IMR-90 (cell line): ENCODE measurements at regions not wholly inside any gene's neighbourhood (a gene's known extent, or its start where the extent isn't known, plus 50 kb on each side); places are given as distances from the start of the nearest gene placed in this dataset.

Experiments used
- ATAC-seq: fragments of 200-7000 bp; cut with Tn5 transposase; 2 replicates; pipeline ENCODE4 v1.9.1; 2020; ENCODE audit warnings: low read depth, mild to moderate bottlenecking, moderate library complexity
- BruUV-seq: library from RNA; stranded (reverse); fragments of 400-500 nt; replicated peaks from 2 replicates; lab custom pipeline; 2021; lab: Mats Ljungman, UMichigan
- CTCF ChIA-PET: fragments of 300-600 bp; formaldehyde crosslinking; extraction: SDS; loops from one replicate; lab custom pipeline; 2021; ENCODE audit warnings: antibody characterized with exemption; lab: Yijun Ruan, JAX
- POLR2A ChIA-PET: fragments of 300-600 bp; sonication (Branson Sonifier 250); formaldehyde crosslinking; loops from one replicate; lab custom pipeline; 2022; ENCODE audit warnings: antibody characterized with exemption; ENCODE audit not compliant: unreplicated experiment; lab: Charles Lee
- DNase-seq: peaks from one replicate; pipeline ENCODE4 v3.0.0; 2013
- H2AFZ ChIP-seq: replicated peaks from 2 replicates; pipeline ENCODE3; 2013; ENCODE audit warnings: low read length, mild to moderate bottlenecking; ENCODE audit not compliant: poor library complexity
- H2AK5ac ChIP-seq: 2 replicates; pipeline ENCODE4 v1.6.1; 2013; ENCODE audit warnings: low read depth, low read length, inconsistent platforms
- H2AK9ac ChIP-seq: replicated peaks from 2 replicates; pipeline ENCODE3; 2013; ENCODE audit warnings: mild to moderate bottlenecking, low read depth, low read length, moderate library complexity; ENCODE audit not compliant: poor library complexity
- H2BK120ac ChIP-seq: 2 replicates; pipeline ENCODE4 v1.6.1; 2013; ENCODE audit warnings: low read depth, low read length, inconsistent platforms
- H2BK15ac ChIP-seq: 3 replicates; pipeline ENCODE4 v1.6.1; 2013; ENCODE audit warnings: low read depth, low read length, inconsistent platforms
- H2BK20ac ChIP-seq: 2 replicates; pipeline ENCODE4 v1.6.1; 2013; ENCODE audit warnings: low read depth, mild to moderate bottlenecking, inconsistent platforms, low read length, moderate library complexity
- H2BK5ac ChIP-seq: 2 replicates; pipeline ENCODE4 v1.6.1; 2013; ENCODE audit warnings: mild to moderate bottlenecking, low read depth, low read length, inconsistent platforms; ENCODE audit not compliant: poor library complexity, severe bottlenecking
- H3K14ac ChIP-seq: replicated peaks from 2 replicates; pipeline ENCODE4 v1.6.1; 2013; ENCODE audit warnings: low read depth, low read length, inconsistent platforms
- H3K18ac ChIP-seq: 2 replicates; pipeline ENCODE4 v1.6.1; 2013; ENCODE audit warnings: low read depth, low read length, control low read depth
- H3K23ac ChIP-seq: 2 replicates; pipeline ENCODE4 v1.6.1; 2013; ENCODE audit warnings: low read depth, low read length, inconsistent platforms
- H3K27ac ChIP-seq: 2 replicates; pipeline ENCODE4 v1.5.1; 2013; ENCODE audit warnings: mild to moderate bottlenecking, control low read depth, low read length; ENCODE audit not compliant: insufficient read depth
- H3K27me3 ChIP-seq: 2 replicates; pipeline ENCODE4 v1.6.1; 2013; ENCODE audit warnings: low read length; ENCODE audit not compliant: control insufficient read depth, insufficient read depth
- H3K36me3 ChIP-seq: 2 replicates; pipeline ENCODE4 v1.6.1; 2013; ENCODE audit warnings: low read length, mixed read lengths; ENCODE audit not compliant: control insufficient read depth, insufficient read depth
- H3K4ac ChIP-seq: 2 replicates; pipeline ENCODE4 v1.6.1; 2013; ENCODE audit warnings: low read depth, low read length, inconsistent platforms
- H3K4me1 ChIP-seq: 2 replicates; pipeline ENCODE4 v1.6.1; 2013; ENCODE audit warnings: low read length, mixed read lengths; ENCODE audit not compliant: control insufficient read depth, insufficient read depth
- H3K4me2 ChIP-seq: 2 replicates; pipeline ENCODE4 v1.6.1; 2013; ENCODE audit warnings: low read depth, mild to moderate bottlenecking, control low read depth, low read length, moderate library complexity
- H3K4me3 ChIP-seq: 2 replicates; pipeline ENCODE4 v1.5.1; 2013; ENCODE audit warnings: low read depth, mild to moderate bottlenecking, control low read depth, low read length, moderate library complexity; ENCODE audit not compliant: insufficient read depth
- H3K56ac ChIP-seq: 2 replicates; pipeline ENCODE4 v1.6.1; 2013; ENCODE audit warnings: low read length, inconsistent platforms; ENCODE audit not compliant: insufficient read depth; ENCODE audit errors: extremely low read depth
- H3K79me1 ChIP-seq, 2 experiments: 2 replicates each; pipeline ENCODE4 v1.6.1; 2013; ENCODE audit warnings: low read length in 2 of 2, inconsistent platforms in 1 of 2, low read depth in 1 of 2
- H3K9ac ChIP-seq: 2 replicates; pipeline ENCODE4 v1.6.1; 2013; ENCODE audit warnings: low read depth, low read length, control low read depth
- H3K9me1 ChIP-seq: 2 replicates; pipeline ENCODE4 v1.6.1; 2013; ENCODE audit warnings: low read length, inconsistent platforms; ENCODE audit not compliant: insufficient read depth
- H3K9me3 ChIP-seq: 2 replicates; pipeline ENCODE4 v1.6.1; 2013; ENCODE audit warnings: low read length; ENCODE audit not compliant: control insufficient read depth, insufficient read depth
- H4K20me1 ChIP-seq: 2 replicates; pipeline ENCODE4 v1.6.1; 2013; ENCODE audit warnings: low read length, inconsistent platforms; ENCODE audit not compliant: insufficient read depth
- H4K5ac ChIP-seq: 2 replicates; pipeline ENCODE4 v1.6.1; 2013; ENCODE audit warnings: mild to moderate bottlenecking, low read depth, low read length, control low read depth
- H4K8ac ChIP-seq, 2 experiments: 2 replicates each; pipeline ENCODE4 v1.6.1; 2013; ENCODE audit warnings: low read depth in 2 of 2, low read length in 2 of 2, control low read depth in 1 of 2, inconsistent platforms in 1 of 2
- H4K91ac ChIP-seq: 2 replicates; pipeline ENCODE4 v1.6.1; 2013; ENCODE audit warnings: low read depth, low read length, inconsistent platforms; ENCODE audit not compliant: insufficient read depth
- BHLHE40 ChIP-seq: fragments of 150-350 bp; IDR thresholded peaks from 2 replicates; pipeline ENCODE4 v1.6.1; 2016; ENCODE audit warnings: mild to moderate bottlenecking, low read depth, low read length
- CEBPB ChIP-seq: IDR thresholded peaks from 2 replicates; pipeline ENCODE4 v1.6.1; 2012; ENCODE audit warnings: low read depth, low read length, improper control_type of control experiment
- FOS ChIP-seq: fragments of 150-350 bp; IDR thresholded peaks from 2 replicates; pipeline ENCODE4 v1.6.1; 2016; ENCODE audit warnings: low read depth, low read length
- MAZ ChIP-seq: IDR thresholded peaks from 2 replicates; pipeline ENCODE4 v1.6.1; 2012; ENCODE audit warnings: low read depth, mild to moderate bottlenecking, low read length, improper control_type of control experiment, moderate library complexity, borderline replicate concordance
- NFE2L2 ChIP-seq: fragments of 150-350 bp; IDR thresholded peaks from 2 replicates; pipeline ENCODE4 v1.6.1; 2016; ENCODE audit warnings: low read depth, mild to moderate bottlenecking, low read length
- RAD21 ChIP-seq: IDR thresholded peaks from 2 replicates; pipeline ENCODE4 v1.6.1; 2012; ENCODE audit warnings: low read length, improper control_type of control experiment
- RCOR1 ChIP-seq: IDR thresholded peaks from 2 replicates; pipeline ENCODE4 v1.6.1; 2012; ENCODE audit warnings: mild to moderate bottlenecking, low read length, improper control_type of control experiment; ENCODE audit not compliant: insufficient replicate concordance
- SMC3 ChIP-seq: fragments of 150-350 bp; IDR thresholded peaks from 2 replicates; pipeline ENCODE4 v1.6.1; 2016; ENCODE audit warnings: low read depth, mild to moderate bottlenecking, antibody characterized with exemption, low read length, moderate library complexity
- WGBS, 2 experiments: methylation state at CpG; one replicate each; pipeline versions ENCODE4 v1.1.5 to v1.1.7; 2013; ENCODE audit warnings: missing lambda C conversion rate in 2 of 2; ENCODE audit not compliant: insufficient read length in 1 of 2; ENCODE audit errors: extremely low coverage in 2 of 2; 5-methylcytosine and 5-hydroxymethylcytosine counted together
- dilution Hi-C: fragments of 300-500 bp; cut with HindIII; formaldehyde crosslinking; loops from one replicate; pipeline ENCODE4 v1.14.3; 2018; ENCODE audit warnings: low sequenced_read_pairs; ENCODE audit not compliant: unreplicated experiment
- in situ Hi-C: fragments of 300-500 bp; cut with MboI; formaldehyde crosslinking; loops from 3 replicates; pipeline ENCODE4 v1.14.3; 2019; ENCODE audit warnings: low sequenced_read_pairs, inconsistent platforms, mixed read lengths
- intact Hi-C: fragments of 100-400 bp; cut with micrococcal nuclease; formaldehyde crosslinking; loops from 2 replicates; pipeline ENCODE4 v1.10.0; 2022
- TF ChIP-seq, protein P1 (sequence below): fragments of 150-350 bp; IDR thresholded peaks from 2 replicates; pipeline ENCODE4 v1.6.1; 2017; ENCODE audit warnings: mild to moderate bottlenecking, antibody characterized with exemption, low read length, low read depth

DNA sequence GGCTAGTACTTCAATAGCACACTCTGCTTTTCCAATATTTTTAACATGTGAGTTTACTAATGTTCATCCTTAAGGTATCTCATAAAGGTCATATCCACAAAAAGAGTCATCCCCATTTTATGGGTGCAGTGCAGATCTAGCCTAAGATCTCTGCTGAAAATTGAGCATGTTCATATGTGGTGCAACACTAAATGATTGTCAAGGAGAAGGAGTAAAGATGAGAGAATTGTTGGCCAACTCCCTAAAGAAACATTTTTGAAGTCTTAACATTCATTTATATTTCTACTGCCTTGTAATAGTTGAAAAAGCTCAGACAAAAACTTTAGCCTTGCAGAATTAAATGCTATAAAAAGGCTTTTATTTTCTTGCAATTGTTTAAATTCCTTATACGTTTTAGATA, 1159.6 kb downstream of the TBL1XR1 start:
- no peak overlapping the region for H2BK20ac ChIP-seq
- dilution Hi-C loops: no loop called here
- no peak overlapping the region for H3K9ac ChIP-seq
- H2AFZ ChIP-seq: no peak overlapping the region
- BruUV-seq: no TSS peak
- H3K27me3 ChIP-seq: no peaks in the 10 kb centered on the region
- H3K4me2 ChIP-seq: no peak overlapping the region
- no peak overlapping the region for H4K91ac ChIP-seq
- H2BK120ac ChIP-seq: no peak overlapping the region
- H4K20me1 ChIP-seq: no peaks in the 10 kb centered on the region
- peak; percentile 2 for DNase-seq
- no peak overlapping the region for H2AK9ac ChIP-seq
- H3K18ac ChIP-seq: no peak overlapping the region
- no peak overlapping the region for H3K56ac ChIP-seq
- no peak overlapping the region for H3K4me3 ChIP-seq
- WGBS, 2 experiments: no CpG with 5 or more reads among the region's 1 CpG
- H3K27ac ChIP-seq: no peak overlapping the region
- no peak overlapping the region for H3K4ac ChIP-seq
- H3K36me3 ChIP-seq: no peaks in the 10 kb centered on the region
- no peak overlapping the region for H2AK5ac ChIP-seq
- ATAC-seq: no peak
- intact Hi-C loops: no loop called here
- H3K79me1 ChIP-seq: no peaks in the 10 kb centered on the region
- no peak overlapping the region for H4K8ac ChIP-seq
- TF ChIP-seq CEBPB (no peak), BHLHE40 (no peak), FOS (no peak), RAD21 (no peak), MAZ (no peak), SMC3 (no peak), NFE2L2 (no peak), RCOR1 (no peak)
- TF ChIP-seq, protein P1, sequence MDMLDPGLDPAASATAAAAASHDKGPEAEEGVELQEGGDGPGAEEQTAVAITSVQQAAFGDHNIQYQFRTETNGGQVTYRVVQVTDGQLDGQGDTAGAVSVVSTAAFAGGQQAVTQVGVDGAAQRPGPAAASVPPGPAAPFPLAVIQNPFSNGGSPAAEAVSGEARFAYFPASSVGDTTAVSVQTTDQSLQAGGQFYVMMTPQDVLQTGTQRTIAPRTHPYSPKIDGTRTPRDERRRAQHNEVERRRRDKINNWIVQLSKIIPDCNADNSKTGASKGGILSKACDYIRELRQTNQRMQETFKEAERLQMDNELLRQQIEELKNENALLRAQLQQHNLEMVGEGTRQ: no peak
- H3K14ac ChIP-seq: no peak overlapping the region
- H3K4me1 ChIP-seq: no peaks in the 10 kb centered on the region
- ChIA-PET CTCF (no interaction called here), POLR2A (no interaction called here)
- H3K23ac ChIP-seq: no peak overlapping the region
- no peak overlapping the region for H2BK15ac ChIP-seq
- H2BK5ac ChIP-seq: no peak overlapping the region
- no peaks in the 10 kb centered on the region for H3K9me3 ChIP-seq
- no peak overlapping the region for H4K5ac ChIP-seq
- no peaks in the 10 kb centered on the region for H3K9me1 ChIP-seq
- in situ Hi-C loops: no loop called here
